Smooth muscle cell (in vitro differentiated cells): ENCODE measurements at regions not wholly inside any gene's neighbourhood (a gene's known extent, or its start where the extent isn't known, plus 50 kb on each side); places are given as distances from the start of the nearest gene placed in this dataset.

ENCODE experiments used
- DNase-seq: peaks from one replicate; lab custom pipeline; 2025; ENCODE audit not compliant: unreplicated experiment; lab: John Stamatoyannopoulos, UW
- H2AFZ ChIP-seq: fragments of 200-600 bp; sonication (generic); 2 replicates; pipeline ENCODE4 v1.6.0; 2016; ENCODE audit warnings: antibody characterized with exemption, low read depth, mild to moderate bottlenecking
- H3F3A ChIP-seq: fragments of 200-600 bp; sonication (generic); 2 replicates; pipeline ENCODE4 v1.6.0; 2017; ENCODE audit warnings: antibody characterized with exemption, low read depth
- H3K27ac ChIP-seq: fragments of 200-600 bp; sonication (generic); 2 replicates; pipeline ENCODE4 v1.5.1; 2016; ENCODE audit warnings: low read depth, mild to moderate bottlenecking
- H3K27me3 ChIP-seq: fragments of 200-600 bp; sonication (generic); 2 replicates; pipeline ENCODE4 v1.6.1; 2016; ENCODE audit warnings: low read depth, mild to moderate bottlenecking
- H3K36me3 ChIP-seq: fragments of 200-600 bp; sonication (generic); 2 replicates; pipeline ENCODE4 v1.5.1; 2016; ENCODE audit warnings: low read depth
- H3K4me1 ChIP-seq: fragments of 200-600 bp; sonication (generic); 2 replicates; pipeline ENCODE4 v1.5.1; 2016; ENCODE audit warnings: low read depth
- H3K4me2 ChIP-seq: fragments of 200-600 bp; sonication (generic); 2 replicates; pipeline ENCODE4 v1.6.0; 2016; ENCODE audit warnings: mild to moderate bottlenecking
- H3K4me3 ChIP-seq: fragments of 200-600 bp; sonication (generic); 2 replicates; pipeline ENCODE4 v1.5.1; 2016; ENCODE audit warnings: mild to moderate bottlenecking
- H3K79me2 ChIP-seq: fragments of 200-600 bp; sonication (generic); 2 replicates; pipeline ENCODE4 v1.6.0; 2016; ENCODE audit warnings: low read depth, mild to moderate bottlenecking
- H3K9ac ChIP-seq: fragments of 200-600 bp; sonication (generic); 2 replicates; pipeline ENCODE4 v1.6.0; 2016; ENCODE audit warnings: low read depth
- H3K9me3 ChIP-seq: fragments of 200-600 bp; sonication (generic); replicated peaks from 2 replicates; pipeline ENCODE4 v1.5.1; 2016; ENCODE audit warnings: low read depth
- H4K20me1 ChIP-seq: fragments of 200-600 bp; sonication (generic); 2 replicates; pipeline ENCODE4 v1.6.0; 2016; ENCODE audit warnings: low read depth
- WGBS: methylation state at CpG from one replicate; pipeline ENCODE4 v1.1.7; 2016; ENCODE audit warnings: low lambda C conversion rate; 5-methylcytosine and 5-hydroxymethylcytosine counted together
- TF ChIP-seq, protein P1 (sequence below): fragments of 200-600 bp; sonication (generic); IDR thresholded peaks from 2 replicates; pipeline ENCODE4 v1.5.1; 2017; ENCODE audit warnings: borderline replicate concordance, mild to moderate bottlenecking, antibody characterized with exemption; ENCODE audit not compliant: insufficient read depth, poor library complexity, severe bottlenecking

DNA sequence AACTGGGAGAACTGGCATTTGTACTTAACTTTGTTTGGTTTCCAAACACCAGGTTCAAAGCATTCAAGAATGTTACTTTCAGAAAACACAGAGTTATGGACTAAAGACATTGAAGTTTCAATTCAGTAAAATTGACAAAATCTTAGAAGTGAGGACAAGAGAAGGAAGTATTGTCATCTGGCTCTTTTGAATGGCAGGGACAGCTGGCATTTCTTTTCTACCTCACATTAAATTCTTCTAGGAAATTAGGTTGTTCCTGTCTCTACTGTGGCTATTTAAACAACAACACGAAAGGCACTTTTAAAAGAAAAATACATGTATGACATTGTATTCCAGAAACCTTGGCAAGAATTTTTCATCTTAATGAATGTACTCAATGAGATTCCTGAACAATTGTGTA is 600.0 kb upstream of the CA10 start:
- no peaks in the 10 kb centered on the region for H3K79me2 ChIP-seq
- no peaks in the 10 kb centered on the region for H3K4me1 ChIP-seq
- no peaks in the 10 kb centered on the region for H3F3A ChIP-seq
- H3K4me2 ChIP-seq: no peak overlapping the region
- no peak overlapping the region for H2AFZ ChIP-seq
- no peaks in the 10 kb centered on the region for H4K20me1 ChIP-seq
- TF ChIP-seq, protein P1, sequence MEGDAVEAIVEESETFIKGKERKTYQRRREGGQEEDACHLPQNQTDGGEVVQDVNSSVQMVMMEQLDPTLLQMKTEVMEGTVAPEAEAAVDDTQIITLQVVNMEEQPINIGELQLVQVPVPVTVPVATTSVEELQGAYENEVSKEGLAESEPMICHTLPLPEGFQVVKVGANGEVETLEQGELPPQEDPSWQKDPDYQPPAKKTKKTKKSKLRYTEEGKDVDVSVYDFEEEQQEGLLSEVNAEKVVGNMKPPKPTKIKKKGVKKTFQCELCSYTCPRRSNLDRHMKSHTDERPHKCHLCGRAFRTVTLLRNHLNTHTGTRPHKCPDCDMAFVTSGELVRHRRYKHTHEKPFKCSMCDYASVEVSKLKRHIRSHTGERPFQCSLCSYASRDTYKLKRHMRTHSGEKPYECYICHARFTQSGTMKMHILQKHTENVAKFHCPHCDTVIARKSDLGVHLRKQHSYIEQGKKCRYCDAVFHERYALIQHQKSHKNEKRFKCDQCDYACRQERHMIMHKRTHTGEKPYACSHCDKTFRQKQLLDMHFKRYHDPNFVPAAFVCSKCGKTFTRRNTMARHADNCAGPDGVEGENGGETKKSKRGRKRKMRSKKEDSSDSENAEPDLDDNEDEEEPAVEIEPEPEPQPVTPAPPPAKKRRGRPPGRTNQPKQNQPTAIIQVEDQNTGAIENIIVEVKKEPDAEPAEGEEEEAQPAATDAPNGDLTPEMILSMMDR: no peak
- no peaks in the 10 kb centered on the region for H3K36me3 ChIP-seq
- WGBS: 84% methylated on average over 1 of the region's 1 CpG
- H3K9ac ChIP-seq: no peak overlapping the region
- no peak overlapping the region for H3K4me3 ChIP-seq
- no peaks in the 10 kb centered on the region for H3K27me3 ChIP-seq
- H3K9me3 ChIP-seq: no peaks in the 10 kb centered on the region
- no peak overlapping the region for H3K27ac ChIP-seq
- no peak for DNase-seq

DNA sequence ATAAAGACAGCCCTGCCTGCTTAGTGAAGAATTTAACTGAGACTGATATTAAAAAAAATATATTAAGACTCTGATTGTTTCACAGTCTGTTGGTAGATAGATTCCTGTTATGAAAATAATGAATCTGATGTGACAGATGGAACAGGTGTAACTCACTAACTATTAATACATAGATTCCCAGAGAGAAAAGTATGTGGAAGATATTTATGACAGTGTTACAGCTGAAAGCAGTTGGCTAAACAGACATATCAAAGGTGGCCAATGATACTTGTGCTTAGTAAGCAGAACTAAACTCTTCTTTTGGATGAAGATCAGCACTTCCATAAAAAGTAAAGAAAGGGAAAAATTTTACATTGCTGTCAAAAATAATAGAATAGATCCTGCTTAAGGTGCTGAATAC is 598.2 kb upstream of the CA10 start:
- Histone ChIP-seq H2AFZ (no peak overlapping the region), H3K79me2 (no peaks in the 10 kb centered on the region), H3K27ac (no peak overlapping the region), H3K4me2 (no peak overlapping the region), H3F3A (no peaks in the 10 kb centered on the region), H3K9ac (no peak overlapping the region), H3K36me3 (no peaks in the 10 kb centered on the region), H4K20me1 (no peaks in the 10 kb centered on the region), H3K4me1 (no peaks in the 10 kb centered on the region), H3K4me3 (no peak overlapping the region), H3K9me3 (no peaks in the 10 kb centered on the region), H3K27me3 (no peaks in the 10 kb centered on the region)
- TF ChIP-seq, protein P1: no peak
- DNase-seq: no peak

- Histone ChIP-seq H3K79me2 (no peaks in the 10 kb centered on the region), H3K9me3 (no peaks in the 10 kb centered on the region)
Observed at GRCh38 chr17:52754838-52755237, 596.3 kb upstream of the CA10 start.

GRCh38 chr17:52751051-52751450 is 592.5 kb upstream of the CA10 start:
- H2AFZ ChIP-seq: no peak overlapping the region
- no peak overlapping the region for H3K4me3 ChIP-seq
- no peaks in the 10 kb centered on the region for H3F3A ChIP-seq
- no peaks in the 10 kb centered on the region for H4K20me1 ChIP-seq
- no peak overlapping the region for H3K27ac ChIP-seq
- H3K4me2 ChIP-seq: no peak overlapping the region
- H3K4me1 ChIP-seq: no peaks in the 10 kb centered on the region
- H3K9me3 ChIP-seq: no peaks in the 10 kb centered on the region
- no peak for DNase-seq
- H3K27me3 ChIP-seq: no peaks in the 10 kb centered on the region
- 58% methylated on average over 3 of the region's 3 CpGs for WGBS
- no peak overlapping the region for H3K9ac ChIP-seq
- TF ChIP-seq, protein P1: no peak
- H3K36me3 ChIP-seq: no peaks in the 10 kb centered on the region
- H3K79me2 ChIP-seq: no peaks in the 10 kb centered on the region

More at GRCh38 chr17:52754838-52755237, 596.3 kb upstream of the CA10 start:
- H3K27ac ChIP-seq: peak overlapping the region; percentile 38
- no peaks in the 10 kb centered on the region for H4K20me1 ChIP-seq
- no peaks in the 10 kb centered on the region for H3K36me3 ChIP-seq
- no peaks in the 10 kb centered on the region for H3K27me3 ChIP-seq
- no peaks in the 10 kb centered on the region for H3K4me1 ChIP-seq
- TF ChIP-seq, protein P1: no peak
- no peak overlapping the region for H3K4me3 ChIP-seq
- H3F3A ChIP-seq: no peaks in the 10 kb centered on the region
- no peak overlapping the region for H3K9ac ChIP-seq
- no peak overlapping the region for H3K4me2 ChIP-seq
- no peak overlapping the region for H2AFZ ChIP-seq
- DNase-seq: no peak
- 83% methylated on average over 4 of the region's 4 CpGs for WGBS
